GM18858 (cell line): ENCODE measurements at regions not wholly inside any gene's neighbourhood (a gene's known extent, or its start where the extent isn't known, plus 50 kb on each side); places are given as distances from the start of the nearest gene placed in this dataset.
"Not testable (repeated sequence)": the region's sequence is repeated elsewhere in the genome, so short reads cannot be mapped to it uniquely, and the experiment has no call there.

ENCODE experiments used
- ATAC-seq: cut with Tn5 transposase; IDR thresholded peaks from one replicate; pipeline ENCODE4 v1.9.1; 2021; ENCODE audit not compliant: unreplicated experiment

DNA sequence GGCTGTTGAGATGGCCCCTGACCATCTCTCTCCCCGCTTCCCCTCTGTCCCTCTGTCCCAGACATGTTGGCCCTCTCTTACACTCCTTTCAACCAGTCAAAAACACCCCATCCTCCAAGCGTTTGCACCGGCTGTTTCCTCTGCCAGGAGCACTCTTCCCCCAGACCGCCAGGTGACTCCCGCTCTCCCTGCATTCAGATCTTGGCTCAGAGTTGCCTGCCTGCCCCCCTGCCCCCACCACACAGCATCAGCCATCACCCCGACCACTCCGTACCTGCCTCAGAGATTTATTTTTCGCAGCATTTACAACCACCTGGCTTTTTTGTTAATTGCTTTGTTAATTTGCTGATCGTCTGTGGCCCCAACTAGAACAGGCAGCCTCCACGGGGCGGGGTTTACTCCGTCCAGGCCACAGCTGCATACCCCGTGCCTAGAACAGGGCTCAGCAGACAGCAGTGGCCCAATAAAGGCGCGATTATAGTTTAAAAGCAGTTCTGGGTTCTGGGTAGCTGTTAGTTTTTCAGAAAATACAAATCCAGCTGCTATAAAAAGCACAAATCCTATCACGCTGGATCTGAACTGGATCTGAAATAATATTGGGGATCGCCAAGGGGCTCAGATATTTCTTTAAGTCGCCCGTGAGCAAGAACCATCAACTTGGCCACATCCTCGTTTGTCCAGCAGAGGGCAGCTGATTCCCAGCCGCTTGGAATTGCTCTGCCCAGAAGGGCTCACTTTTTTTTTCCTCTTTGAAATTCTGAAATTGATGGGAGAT lies 173.6 kb downstream of the IRF8 start:
- no peak for ATAC-seq

DNA sequence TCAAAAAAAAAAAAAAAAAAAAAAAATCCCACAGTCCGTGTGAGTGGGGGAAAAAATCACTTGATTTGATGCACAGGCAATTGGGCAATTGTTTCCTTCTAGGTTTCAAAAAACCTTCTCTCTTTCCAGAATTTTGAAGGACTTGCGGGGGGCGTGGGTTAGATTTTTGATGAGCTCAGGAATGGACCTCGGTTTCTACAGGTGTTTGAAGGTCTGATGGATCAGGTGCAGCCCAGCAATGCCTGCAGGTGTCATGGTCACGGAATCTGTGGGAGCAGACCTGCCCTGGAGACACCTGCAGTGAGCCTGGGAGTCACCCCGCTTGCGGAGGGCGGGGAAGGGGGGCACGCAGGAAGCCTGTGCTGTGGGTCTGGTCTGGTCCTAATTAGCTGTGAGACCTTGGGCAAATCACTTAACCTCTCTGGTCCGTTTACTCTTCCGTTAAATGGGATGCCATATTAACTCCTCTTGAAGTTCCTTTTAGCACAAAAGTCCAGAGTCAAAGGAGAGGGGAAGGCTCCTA lies 174.2 kb downstream of the IRF8 start:
- ATAC-seq = no peak

DNA sequence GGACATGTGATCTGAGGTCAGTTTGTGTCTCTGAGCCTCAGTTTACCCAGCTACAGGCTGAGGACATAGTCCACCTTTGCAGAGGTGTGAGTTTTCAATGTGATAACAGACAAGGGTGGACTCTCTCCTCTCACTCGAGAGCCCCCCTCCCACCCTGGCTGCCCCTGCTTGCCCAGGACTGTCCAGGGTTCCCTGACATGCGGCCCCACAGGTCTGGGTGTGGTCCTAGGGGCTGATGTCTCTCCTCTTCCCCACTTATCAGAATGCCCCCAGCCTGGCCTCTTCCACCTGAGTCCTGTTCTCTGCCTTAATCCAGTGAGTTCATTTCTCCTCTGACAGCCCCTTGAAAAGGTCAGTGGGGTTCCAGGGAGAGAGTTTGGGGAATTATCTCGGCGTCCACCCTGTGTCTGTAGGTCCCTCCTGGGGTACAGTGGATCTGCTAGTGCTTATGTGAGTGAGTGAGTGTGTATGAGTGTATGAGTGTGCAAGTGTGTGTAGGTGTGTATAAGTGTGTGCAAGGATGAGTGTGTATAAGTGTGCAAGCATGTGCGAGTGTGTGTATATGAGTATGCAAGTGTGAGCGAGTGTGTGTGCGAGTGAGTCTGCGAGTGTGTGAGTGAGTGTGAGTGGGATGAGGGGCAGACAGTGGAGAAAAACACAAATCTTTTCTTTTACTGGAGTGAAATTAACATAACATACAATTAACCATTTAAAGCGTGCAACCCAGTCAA lies 175.0 kb downstream of the IRF8 start:
- ATAC-seq = no peak

DNA sequence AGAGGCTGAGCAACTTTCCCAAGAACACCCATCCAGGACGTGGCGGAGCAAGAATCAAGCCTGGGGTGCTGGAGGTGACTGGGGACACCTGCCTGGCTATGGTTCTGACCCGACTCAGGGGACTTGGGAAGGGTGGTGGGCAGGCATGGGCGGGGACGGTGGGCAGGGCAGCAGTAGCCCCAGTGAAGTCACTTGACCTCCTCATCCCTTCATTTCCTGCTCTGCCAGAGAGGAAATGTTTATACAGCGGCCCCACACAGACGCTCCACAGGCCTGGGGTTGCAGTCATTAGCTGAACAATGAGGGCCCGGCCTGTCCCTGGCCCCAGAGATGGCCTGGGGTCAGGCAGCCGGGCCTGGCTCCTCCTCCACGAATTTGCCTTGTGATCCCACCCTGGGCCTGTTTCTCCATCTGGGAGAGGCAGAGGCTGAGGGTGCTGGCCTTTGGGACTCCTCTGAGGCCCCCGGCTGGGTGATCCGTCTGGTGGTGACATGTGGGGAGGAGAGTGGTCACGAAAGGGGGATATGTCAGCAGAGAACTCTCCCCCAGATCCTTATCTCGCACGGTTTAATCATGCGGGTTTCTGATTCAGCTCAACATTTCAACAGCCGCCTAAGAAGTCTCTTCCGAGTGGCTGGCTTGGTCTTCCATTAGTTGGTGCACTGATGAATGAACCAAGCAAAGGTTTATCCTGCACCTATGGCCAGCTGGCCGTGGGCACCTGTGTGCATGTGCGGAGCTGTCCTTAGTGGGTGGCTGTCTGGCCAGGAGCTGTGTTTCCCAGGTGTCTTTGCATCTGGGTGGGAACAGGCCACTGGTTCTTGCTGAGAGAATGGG lies 175.9 kb downstream of the IRF8 start:
- no peak for ATAC-seq

DNA sequence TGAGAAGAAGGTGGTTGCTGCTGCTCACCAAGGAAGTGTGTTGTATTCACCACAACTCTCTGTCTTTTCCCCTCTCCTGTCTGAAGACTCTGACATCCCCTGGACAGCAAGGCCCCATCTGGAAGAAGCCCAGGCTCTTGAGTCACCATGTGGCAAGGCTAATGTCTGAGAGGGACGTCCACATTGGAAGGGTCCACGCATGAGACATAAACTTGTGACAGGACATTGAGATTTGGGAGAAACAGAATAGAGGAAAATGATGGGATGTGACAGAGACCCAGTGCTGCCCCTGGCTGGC lies 176.5 kb downstream of the IRF8 start:
- ATAC-seq = no peak

DNA sequence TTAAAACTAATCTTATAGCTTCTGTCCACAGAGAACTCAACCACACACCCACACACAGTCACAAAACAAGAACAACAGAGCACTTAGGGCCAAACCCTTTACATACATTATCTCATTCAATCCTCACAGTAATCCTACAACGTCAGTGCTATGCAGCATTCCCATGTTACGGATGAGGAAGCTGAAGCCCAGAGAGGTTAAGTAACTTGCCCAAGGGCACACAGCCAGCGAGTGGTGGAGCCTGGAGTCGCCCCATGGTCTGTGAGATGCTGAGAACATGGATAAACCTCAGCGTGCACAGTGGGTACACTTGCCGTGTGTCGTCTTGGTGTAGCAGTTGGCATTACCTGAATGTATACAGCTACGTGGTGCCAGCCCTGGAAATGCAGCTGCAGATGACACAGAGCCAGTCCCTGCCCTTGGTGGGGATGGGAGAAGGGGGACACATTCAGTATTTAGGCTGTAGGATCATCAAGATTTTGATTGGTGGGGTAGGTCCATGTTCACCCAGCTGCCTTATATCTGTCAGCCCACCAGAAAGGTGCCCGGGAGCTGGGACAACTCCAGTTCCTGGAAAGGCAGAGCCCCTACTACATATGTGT lies 177.0 kb downstream of the IRF8 start:
- ATAC-seq = no peak

DNA sequence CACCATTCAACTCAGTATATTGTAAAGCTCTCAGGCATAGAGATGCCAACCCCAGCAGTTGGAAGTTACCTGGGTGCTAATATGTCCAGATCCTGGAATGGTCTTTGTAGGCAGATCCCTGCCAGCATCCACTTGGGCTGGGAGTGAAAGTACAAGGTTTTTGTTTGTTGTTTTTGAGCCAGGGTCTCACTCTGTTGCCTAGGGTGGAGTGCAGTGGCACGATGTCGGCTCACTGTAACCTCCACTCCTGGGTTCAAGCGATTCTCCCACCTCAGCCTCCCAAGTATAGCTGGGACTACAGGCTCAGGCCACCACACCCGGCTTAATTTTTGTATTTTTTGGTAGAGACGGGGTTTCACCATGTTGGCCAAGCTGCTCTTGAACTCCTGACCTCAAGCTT lies 177.6 kb downstream of the IRF8 start:
- ATAC-seq = no peak

DNA sequence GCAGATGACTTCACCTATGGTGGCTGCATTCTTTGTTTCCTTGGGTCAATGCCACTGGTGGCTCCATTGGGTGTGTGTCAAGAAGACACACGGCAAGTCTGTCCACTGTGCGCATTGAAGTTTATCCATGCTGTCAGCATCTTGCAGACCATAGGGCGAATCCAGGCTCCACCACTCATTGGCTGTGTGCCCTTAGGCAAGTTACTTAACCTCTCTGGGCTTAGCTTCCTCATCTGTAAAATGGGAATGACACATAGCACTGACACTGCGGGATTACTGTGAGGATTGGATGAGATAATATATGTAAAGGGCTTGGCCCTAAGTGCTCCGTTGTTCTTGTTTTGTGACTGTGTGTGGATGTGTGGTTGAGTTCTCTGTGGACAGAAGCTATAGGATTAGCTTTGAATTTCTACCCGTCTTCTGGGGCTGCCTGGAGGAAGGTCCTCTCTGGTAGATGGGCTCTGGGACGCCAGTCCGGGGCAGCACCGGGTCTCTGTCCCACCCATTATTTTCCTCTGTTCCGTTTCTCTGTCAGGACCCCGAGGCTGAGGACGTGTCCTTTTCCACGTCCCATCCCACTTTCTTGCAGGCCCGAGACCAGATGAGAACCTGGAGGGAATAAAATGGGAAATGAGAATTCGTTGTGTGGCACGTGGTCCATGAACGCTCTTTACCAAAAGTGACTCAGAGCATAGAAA lies 178.4 kb downstream of the IRF8 start:
- no peak for ATAC-seq

DNA sequence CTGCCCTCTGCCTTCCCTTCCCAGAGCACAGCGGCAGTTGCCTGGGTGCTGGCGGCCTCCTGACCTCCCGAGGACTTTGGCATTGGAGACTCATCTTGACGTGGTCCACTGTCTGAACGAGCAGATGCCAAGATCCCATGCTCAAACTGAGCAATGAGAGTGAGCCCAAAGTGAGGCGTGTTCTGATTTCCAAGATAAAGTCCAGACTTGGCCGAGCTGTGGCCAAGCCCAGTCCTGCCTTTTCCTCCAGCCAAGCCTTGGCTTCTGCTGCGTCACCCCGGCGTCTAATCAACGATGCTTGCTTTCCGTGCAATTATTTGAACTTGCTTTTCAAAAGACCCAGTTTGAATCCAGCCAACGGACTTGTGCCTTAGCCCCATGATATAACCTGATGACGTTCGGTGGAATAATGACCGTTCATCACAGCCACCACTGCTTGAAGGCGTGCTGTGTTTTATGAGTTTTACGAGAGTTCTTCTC lies 179.2 kb downstream of the IRF8 start:
- no peak for ATAC-seq

DNA sequence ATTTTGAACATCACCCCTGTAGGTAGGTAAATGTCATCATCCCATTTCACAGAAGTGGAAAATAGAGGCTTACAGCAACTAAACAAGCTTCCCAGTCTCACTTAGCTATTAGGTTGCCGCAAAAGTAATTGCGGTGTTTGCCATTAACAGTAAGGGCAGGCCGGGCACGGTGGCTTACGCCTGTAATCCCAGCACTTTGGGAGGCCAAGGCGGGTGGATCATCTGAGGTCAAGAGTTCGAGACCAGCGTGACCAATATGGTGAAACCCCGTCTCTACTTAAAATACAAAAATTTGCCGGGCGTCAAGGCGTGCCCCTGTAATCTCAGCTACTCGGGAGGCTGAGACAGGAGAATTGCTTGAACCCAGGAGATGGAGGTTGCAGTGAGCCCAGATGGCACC lies 179.7 kb downstream of the IRF8 start:
- ATAC-seq = not testable (repeated sequence)

DNA sequence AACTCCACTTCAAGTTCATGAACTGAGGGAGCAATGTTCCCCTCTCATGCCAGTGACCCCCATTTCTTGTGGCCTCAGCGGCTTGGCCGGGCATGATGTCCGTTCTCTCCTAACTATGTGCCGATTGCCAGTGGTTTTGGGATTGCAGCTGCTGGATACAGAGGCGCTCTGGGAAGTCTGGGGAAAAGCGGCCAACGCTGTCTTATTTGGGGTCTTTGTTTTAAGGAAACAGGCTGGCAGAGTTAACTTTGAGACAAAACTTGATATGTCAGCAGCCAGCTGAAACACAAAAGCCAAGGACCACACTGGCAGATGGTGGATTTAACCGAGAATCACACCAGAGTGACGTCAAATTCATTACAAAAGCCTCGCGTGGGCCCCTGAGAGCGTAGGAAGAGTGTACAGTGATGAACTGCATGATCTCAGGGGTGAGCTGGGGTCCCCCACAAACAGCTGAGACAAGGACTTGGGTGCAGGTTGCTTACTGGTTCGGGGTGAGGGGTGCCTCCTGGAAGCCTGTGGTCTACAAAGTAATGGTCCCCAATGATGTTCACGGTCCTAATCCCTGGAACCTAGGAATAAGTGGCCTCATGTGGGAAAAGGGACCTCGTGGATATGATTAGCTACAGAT lies 180.4 kb downstream of the IRF8 start:
- ATAC-seq = no peak

DNA sequence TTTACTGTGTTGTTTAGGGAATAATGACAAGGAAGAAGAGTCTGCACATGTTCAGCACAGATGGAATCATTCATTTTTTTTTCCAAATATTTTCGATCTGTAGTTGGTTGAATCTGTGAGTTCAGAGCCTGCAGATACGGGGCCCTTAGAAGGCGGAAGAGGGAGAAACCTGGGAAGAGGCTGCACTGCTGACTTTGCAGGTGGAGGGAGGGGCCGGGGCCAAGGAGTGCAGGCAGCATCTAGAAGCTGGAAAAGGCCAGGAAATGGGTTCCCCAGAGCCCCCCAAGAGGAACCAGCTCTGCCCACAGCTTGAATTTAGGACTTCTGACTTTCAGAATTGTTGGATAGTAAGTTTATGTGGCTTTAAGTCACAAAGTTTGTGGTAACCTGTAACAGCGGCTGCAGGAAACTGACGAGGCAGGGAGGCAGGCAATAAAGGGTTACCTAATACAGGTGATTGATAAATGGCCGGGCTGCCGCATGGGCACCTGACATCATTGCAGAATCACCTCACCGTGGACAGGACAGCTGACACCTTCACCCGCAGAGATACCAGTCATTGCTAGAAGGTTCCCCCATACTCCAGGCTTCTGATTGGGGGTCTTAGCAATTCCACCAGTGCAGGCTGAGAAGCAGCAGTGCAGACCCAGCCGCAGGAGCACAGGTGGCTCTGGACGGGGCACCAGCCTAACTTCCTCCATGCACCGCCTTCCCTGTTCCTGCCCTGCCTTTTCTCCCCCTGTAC lies 181.3 kb downstream of the IRF8 start:
- ATAC-seq = no peak

DNA sequence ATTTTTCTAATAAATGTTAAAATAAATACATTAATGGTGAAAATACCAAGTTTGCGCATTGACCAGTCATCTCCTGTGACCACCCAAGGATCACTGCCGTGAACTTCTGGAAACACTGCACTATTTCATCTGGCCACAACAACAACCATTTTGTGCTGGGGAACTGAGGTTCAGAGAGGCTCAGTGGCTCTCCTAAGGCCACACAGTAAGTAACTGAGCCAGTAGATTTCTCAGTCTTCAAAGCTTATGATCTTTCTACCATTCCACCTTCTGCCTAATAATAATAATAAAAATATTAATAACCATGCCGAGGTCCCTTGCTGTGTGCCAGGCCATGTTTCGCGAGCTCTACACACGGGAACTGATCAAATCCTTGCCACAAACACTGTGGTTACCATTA lies 182.0 kb downstream of the IRF8 start:
- ATAC-seq = no peak

DNA sequence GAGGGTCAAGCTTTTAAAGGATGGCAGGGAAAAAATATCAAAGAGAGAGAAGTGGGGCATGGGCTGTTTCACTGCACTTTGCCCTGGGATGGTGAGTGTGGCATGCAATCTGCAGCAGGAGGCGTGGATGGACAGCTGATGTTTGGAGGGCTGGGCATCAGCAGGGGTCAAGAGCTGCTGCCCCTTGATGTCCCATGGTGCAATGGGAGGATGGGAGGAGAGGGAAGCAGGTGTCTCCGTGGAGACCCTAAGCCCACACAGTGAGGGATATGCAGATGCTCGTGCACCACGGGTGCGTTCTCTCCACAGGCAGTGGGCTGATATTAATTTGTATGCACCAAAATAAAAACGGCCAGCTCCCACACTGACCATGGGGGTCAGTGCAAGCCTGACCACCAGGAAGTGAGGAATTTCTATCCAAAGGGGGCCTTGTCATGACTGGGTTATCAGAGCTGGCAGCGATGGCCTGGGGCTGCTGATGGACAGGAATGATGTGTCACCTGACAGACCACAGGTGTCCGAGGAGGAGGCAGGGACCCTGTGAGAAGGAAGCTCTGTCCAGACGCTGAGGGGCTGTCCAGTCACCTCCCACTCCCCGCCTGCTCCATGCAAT lies 183.6 kb downstream of the IRF8 start:
- no peak for ATAC-seq

DNA sequence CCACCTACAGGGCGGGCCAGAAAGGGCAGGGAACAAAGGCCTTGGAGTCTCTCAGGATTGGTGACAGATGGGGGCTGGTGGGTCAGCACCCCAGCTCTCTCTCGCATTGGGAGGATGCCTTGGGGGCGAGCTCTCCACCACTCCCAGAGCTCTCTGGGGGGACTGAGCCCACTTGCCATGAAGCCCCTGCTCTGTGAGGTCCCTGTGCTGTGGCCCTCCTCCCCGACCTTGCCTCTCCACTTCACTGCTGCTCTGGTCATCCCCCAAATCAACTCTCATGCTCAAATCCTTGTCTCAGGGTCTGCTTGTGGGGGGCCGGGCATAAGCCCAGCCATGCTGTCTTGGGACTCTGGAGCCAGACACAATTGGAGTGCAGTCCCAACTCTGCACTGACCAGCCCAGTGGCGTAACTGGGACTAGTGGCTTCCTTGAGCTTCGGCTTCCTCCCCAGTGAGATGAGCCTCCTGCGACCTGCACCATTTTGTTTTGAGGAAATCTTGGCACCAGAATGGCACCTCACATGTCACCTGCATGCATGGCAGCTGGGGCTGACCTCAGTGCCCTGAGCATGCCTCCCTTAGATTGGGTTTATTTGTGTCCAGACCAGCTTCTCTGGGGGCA lies 184.5 kb downstream of the IRF8 start:
- no peak for ATAC-seq

DNA sequence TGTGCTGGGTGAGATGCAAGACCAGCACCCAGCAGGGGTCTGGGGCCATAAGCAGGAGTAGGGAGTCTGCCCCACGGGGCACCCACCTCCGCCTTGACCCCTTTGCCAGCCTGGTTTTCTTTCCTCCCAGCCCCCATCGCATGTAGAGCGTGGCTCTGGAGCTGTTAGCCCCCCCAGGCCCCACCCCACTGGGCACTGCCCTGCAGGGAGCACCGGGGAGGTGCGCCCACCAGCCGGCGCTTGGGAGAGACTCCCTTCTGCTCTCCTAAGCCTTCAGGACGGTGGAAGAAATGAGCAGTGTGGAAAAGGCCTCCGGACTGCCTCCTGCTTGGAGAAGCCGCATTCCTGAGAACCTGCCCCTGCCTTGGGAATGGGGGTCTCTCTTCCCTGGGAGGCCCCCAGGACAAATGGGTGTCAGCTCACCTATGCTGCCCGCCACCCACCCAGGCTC lies 186.2 kb downstream of the IRF8 start:
- ATAC-seq = no peak

DNA sequence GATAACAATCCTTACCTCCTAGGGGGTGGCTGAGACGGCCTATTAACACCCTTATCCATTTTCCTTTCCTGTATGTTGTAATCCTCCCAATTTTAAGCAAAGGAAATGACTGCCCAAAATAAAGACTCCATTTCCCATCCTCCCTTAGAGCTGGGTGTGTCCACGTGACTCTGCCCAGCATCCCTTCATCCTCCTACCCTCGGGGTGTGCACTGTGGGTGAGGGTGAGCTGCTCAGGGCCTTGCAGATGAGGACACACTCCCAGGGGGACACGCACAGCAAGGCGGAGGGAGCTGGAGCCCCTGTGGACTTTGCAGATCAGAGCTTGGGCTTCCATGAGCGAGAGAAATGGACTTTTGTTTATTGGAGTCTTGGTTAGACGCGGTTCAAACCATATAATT lies 186.8 kb downstream of the IRF8 start:
- ATAC-seq = no peak

DNA sequence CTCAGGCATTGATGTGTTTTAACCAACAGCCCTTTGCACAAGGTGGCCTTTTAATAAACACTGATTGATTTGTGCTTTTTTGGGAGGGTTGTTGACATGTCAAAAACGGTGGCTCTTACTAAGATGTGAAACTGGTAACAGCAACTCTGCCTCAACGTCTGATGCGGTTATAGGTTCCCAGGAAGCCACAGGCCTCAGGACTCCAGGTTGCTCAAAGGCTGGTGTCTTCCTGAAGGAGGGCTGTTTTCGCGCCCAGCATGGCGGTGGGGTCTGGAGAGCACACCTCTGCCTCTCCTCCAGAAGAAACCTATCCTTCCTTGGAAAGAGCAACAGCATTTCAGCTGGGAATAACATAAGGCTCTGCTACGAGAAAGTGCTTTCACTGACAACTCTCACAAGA lies 187.5 kb downstream of the IRF8 start:
- no peak for ATAC-seq
